ENCODE measurements at regions not wholly inside any gene's neighbourhood (a gene's known extent, or its start where the extent isn't known, plus 50 kb on each side); places are given as distances from the start of the nearest gene placed in this dataset.
"Not testable (repeated sequence)": the region's sequence is repeated elsewhere in the genome, so short reads cannot be mapped to it uniquely, and the experiment has no call there.

GRCh38 chr2:47728551-47728950 is 54.4 kb upstream of the MSH6 start:
- no peak for DNase-seq

- no peak for DNase-seq
Measured at GRCh38 chr2:47727956-47728355, 55.0 kb upstream of the MSH6 start.

GRCh38 chr2:47726978-47727377 is 56.0 kb upstream of the MSH6 start:
- DNase-seq: not testable (repeated sequence)

- no peak for DNase-seq
Measured at GRCh38 chr2:47725808-47726207, 57.1 kb upstream of the MSH6 start.

GRCh38 chr2:47724221-47724981 is 58.5 kb upstream of the MSH6 start:
- no peak for DNase-seq

- no peak for DNase-seq
Measured at GRCh38 chr2:47721296-47721695, 61.6 kb upstream of the MSH6 start.

- no peak for DNase-seq
Measured at GRCh38 chr2:47720559-47720958, 62.4 kb upstream of the MSH6 start.

GRCh38 chr2:47720036-47720435 is 62.9 kb upstream of the MSH6 start:
- DNase-seq: no peak

- DNase-seq: no peak
Measured at GRCh38 chr2:47719099-47719498, 63.8 kb upstream of the MSH6 start.

- not testable (repeated sequence) for DNase-seq
Measured at GRCh38 chr2:47716307-47716706, 66.6 kb upstream of the MSH6 start.

- DNase-seq: no peak
Measured at GRCh38 chr2:47715552-47715951, 67.4 kb upstream of the MSH6 start.

- DNase-seq: no peak
Measured at GRCh38 chr2:47708801-47709499, 74.0 kb upstream of the MSH6 start.

GRCh38 chr2:47704287-47704686 is 78.7 kb upstream of the MSH6 start:
- DNase-seq: no peak

GRCh38 chr2:47699533-47700215 is 83.3 kb upstream of the MSH6 start:
- DNase-seq: no peak

- DNase-seq: not testable (repeated sequence)
Measured at GRCh38 chr2:47698436-47698972, 84.4 kb upstream of the MSH6 start.

GRCh38 chr2:47697681-47698435 is 85.1 kb upstream of the MSH6 start:
- DNase-seq: not testable (repeated sequence)

GRCh38 chr2:47697000-47697601 is 85.8 kb upstream of the MSH6 start:
- DNase-seq: no peak

- DNase-seq: no peak
Measured at GRCh38 chr2:47696478-47696831, 86.5 kb upstream of the MSH6 start.

- DNase-seq: no peak
Measured at GRCh38 chr2:47695800-47696477, 87.0 kb upstream of the MSH6 start.

- DNase-seq: not testable (repeated sequence)
Measured at GRCh38 chr2:47694451-47694850, 88.5 kb upstream of the MSH6 start.

- not testable (repeated sequence) for DNase-seq
Measured at GRCh38 chr2:47690706-47691325, 92.1 kb upstream of the MSH6 start.
